Hepatocyte (in vitro differentiated cells): ENCODE measurements at regions not wholly inside any gene's neighbourhood (a gene's known extent, or its start where the extent isn't known, plus 50 kb on each side); places are given as distances from the start of the nearest gene placed in this dataset.

Experiments used
- DNase-seq: peaks from one replicate; pipeline ENCODE4 v3.0.0-alpha.2; 2016; ENCODE audit warnings: low spot score
- H2AFZ ChIP-seq: fragments of 200-600 bp; sonication (generic); 2 replicates; pipeline ENCODE4 v1.6.0; 2016; ENCODE audit warnings: antibody characterized with exemption, mild to moderate bottlenecking
- H3K27ac ChIP-seq: fragments of 200-600 bp; sonication (generic); 2 replicates; pipeline ENCODE4 v1.5.1; 2016; ENCODE audit warnings: mild to moderate bottlenecking
- H3K27me3 ChIP-seq: fragments of 200-600 bp; sonication (generic); 2 replicates; pipeline ENCODE4 v1.6.1; 2016
- H3K36me3 ChIP-seq: fragments of 200-600 bp; sonication (generic); replicated peaks from 2 replicates; pipeline ENCODE4 v1.5.1; 2016; ENCODE audit warnings: low read depth; ENCODE audit not compliant: insufficient read depth
- H3K4me1 ChIP-seq: fragments of 200-600 bp; sonication (generic); 2 replicates; pipeline ENCODE4 v1.5.1; 2016; ENCODE audit warnings: mild to moderate bottlenecking, moderate library complexity; ENCODE audit not compliant: insufficient read depth
- H3K4me2 ChIP-seq: fragments of 200-600 bp; sonication (generic); 2 replicates; pipeline ENCODE4 v1.6.0; 2016
- H3K4me3 ChIP-seq: fragments of 200-600 bp; sonication (generic); 2 replicates; pipeline ENCODE4 v1.5.1; 2016; ENCODE audit warnings: mild to moderate bottlenecking
- H3K79me2 ChIP-seq: fragments of 200-600 bp; sonication (generic); 2 replicates; pipeline ENCODE4 v1.6.0; 2017; ENCODE audit warnings: mild to moderate bottlenecking
- H3K9me2 ChIP-seq: fragments of 200-600 bp; sonication (generic); replicated peaks from 2 replicates; pipeline ENCODE4 v1.6.0; 2017; ENCODE audit warnings: mild to moderate bottlenecking; ENCODE audit not compliant: insufficient read depth
- H3K9me3 ChIP-seq: fragments of 200-600 bp; sonication (generic); 2 replicates; pipeline ENCODE4 v1.5.1; 2016; ENCODE audit warnings: low read depth, mild to moderate bottlenecking
- H4K20me1 ChIP-seq: fragments of 200-600 bp; sonication (generic); 2 replicates; pipeline ENCODE4 v1.6.0; 2016; ENCODE audit warnings: mild to moderate bottlenecking; ENCODE audit not compliant: insufficient read depth, poor library complexity, severe bottlenecking
- EZH2 ChIP-seq: fragments of 200-600 bp; sonication (generic); IDR thresholded peaks from 2 replicates; pipeline ENCODE4 v1.6.1; 2016; ENCODE audit warnings: antibody characterized with exemption, mild to moderate bottlenecking, borderline replicate concordance
- EZH2phosphoT487 ChIP-seq: fragments of 200-600 bp; sonication (generic); IDR thresholded peaks from one replicate; pipeline ENCODE4 v1.6.1; 2018; ENCODE audit warnings: antibody characterized with exemption, mild to moderate bottlenecking, low read depth, moderate library complexity; ENCODE audit not compliant: unreplicated experiment, severe bottlenecking
- WGBS: methylation state at CpG from one replicate; pipeline ENCODE4 v1.1.6; 2016; ENCODE audit warnings: low lambda C conversion rate; ENCODE audit errors: missing lambda C conversion rate; 5-methylcytosine and 5-hydroxymethylcytosine counted together
- TF ChIP-seq, protein P1 (sequence below): fragments of 200-600 bp; sonication (generic); IDR thresholded peaks from 2 replicates; pipeline ENCODE4 v1.5.1; 2016; ENCODE audit warnings: antibody characterized with exemption, mild to moderate bottlenecking; ENCODE audit not compliant: poor library complexity

DNA sequence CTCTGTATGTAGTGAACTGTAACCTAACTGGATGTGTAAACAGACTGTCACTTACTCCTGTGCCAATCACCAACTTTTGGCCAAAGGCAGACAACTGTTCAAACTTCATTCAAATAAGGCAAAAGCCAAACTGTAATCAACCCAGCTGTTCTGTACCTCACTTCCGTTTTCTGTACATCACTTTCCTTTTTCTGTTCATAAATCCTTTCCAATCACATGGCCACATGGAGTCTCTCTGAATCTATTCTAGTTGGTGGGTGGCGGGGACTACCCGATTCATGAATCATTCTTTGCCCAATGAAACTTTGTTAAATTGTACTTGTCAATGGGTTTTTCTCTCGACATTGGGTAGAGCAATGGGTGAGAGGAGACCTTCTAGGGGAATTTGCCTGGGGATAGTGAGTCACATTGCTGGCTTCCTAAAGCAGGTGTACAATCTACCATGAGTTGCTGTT, 178.3 kb upstream of the RFC3 start:
- Histone ChIP-seq H3K4me1 (peaks cover 32% of the 10 kb centered on the region), H3K4me3 (no peak overlapping the region), H3K9me3 (no peaks in the 10 kb centered on the region), H3K36me3 (no peaks in the 10 kb centered on the region), H3K79me2 (no peaks in the 10 kb centered on the region), H3K4me2 (no peak overlapping the region), H3K27ac (peak overlapping the region; percentile 35), H2AFZ (no peak overlapping the region), H3K27me3 (no peaks in the 10 kb centered on the region), H4K20me1 (no peaks in the 10 kb centered on the region), H3K9me2 (no peaks in the 10 kb centered on the region)
- WGBS, result 96% methylated on average over 4 of the region's 4 CpGs
- TF ChIP-seq EZH2 (no peak), EZH2phosphoT487 (no peak)
- TF ChIP-seq, protein P1, sequence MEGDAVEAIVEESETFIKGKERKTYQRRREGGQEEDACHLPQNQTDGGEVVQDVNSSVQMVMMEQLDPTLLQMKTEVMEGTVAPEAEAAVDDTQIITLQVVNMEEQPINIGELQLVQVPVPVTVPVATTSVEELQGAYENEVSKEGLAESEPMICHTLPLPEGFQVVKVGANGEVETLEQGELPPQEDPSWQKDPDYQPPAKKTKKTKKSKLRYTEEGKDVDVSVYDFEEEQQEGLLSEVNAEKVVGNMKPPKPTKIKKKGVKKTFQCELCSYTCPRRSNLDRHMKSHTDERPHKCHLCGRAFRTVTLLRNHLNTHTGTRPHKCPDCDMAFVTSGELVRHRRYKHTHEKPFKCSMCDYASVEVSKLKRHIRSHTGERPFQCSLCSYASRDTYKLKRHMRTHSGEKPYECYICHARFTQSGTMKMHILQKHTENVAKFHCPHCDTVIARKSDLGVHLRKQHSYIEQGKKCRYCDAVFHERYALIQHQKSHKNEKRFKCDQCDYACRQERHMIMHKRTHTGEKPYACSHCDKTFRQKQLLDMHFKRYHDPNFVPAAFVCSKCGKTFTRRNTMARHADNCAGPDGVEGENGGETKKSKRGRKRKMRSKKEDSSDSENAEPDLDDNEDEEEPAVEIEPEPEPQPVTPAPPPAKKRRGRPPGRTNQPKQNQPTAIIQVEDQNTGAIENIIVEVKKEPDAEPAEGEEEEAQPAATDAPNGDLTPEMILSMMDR, result no peak
- DNase-seq, result no peak

DNA sequence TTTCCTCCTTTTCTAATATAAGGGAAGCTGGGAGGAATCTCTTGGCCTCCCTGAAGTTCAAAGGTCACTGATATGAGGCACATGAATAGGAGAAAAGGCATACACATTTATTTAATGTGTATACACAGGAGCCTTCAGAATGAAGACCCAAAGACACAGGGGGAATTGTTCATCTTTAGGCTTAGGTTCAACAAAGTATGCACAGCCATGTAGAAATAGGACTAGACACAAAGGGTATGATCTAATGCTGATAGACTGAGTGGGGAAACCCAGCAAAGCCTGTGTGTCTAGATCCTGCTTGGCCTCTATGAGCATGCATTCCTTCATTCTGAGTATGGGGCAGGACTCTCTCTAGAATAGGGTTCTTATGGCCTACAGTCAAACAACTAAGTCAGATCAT, 177.1 kb upstream of the RFC3 start:
- peak overlapping the region; percentile 79 for H3K27ac ChIP-seq
- H2AFZ ChIP-seq, result no peak overlapping the region

DNA sequence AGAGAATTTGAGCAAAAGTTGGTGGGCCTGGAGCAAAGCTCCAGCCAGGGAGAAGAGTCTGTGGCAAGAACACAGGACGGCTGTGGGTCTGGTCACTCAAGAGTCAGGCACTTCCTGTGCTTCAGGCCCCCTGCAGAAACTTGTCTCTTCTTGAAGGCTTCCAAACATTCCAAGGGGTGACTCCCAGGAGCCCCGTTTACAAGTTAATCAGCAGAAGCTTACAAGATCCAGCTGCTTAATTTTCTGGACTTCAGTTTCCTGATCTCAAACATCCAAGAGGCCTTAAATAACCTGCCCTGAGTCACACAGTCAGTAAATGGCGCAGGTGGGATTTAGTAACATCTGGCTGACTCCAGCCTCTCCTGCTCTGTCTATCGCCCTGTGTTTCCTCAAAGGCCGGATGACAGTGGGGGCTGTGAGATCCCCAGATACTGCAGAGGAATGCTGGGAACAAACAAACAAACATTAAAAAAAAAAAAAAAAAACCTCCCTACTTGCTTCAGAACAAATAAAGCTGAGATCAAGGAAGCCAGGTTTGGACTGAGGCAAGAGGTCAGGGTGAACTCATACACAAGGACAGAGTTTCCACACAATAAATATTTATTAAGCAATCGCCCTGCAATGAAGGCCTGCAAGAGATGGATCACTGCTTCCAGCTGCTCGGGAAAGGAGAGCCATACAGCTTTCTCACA, 175.4 kb upstream of the RFC3 start:
- peaks cover 32% of the 10 kb centered on the region for H3K4me1 ChIP-seq
- H3K27me3 ChIP-seq, result no peaks in the 10 kb centered on the region
- peak overlapping the region; percentile 27 for H3K4me2 ChIP-seq
- no peaks in the 10 kb centered on the region for H3K79me2 ChIP-seq
- no peaks in the 10 kb centered on the region for H3K9me3 ChIP-seq
- H3K36me3 ChIP-seq, result no peaks in the 10 kb centered on the region
- no peaks in the 10 kb centered on the region for H4K20me1 ChIP-seq
- peak; percentile 78 for DNase-seq
- peak overlapping the region; percentile 79 for H3K27ac ChIP-seq
- WGBS, result 32% methylated on average over 7 of the region's 7 CpGs
- H3K9me2 ChIP-seq, result no peaks in the 10 kb centered on the region
- no peak overlapping the region for H3K4me3 ChIP-seq
- TF ChIP-seq EZH2phosphoT487, result no peak
- TF ChIP-seq, protein P1, result no peak
- no peak for TF ChIP-seq EZH2
- no peak overlapping the region for H2AFZ ChIP-seq

More for the DNA sequence above, 177.1 kb upstream of the RFC3 start:
- no peak for DNase-seq
- H3K79me2 ChIP-seq, result no peaks in the 10 kb centered on the region
- no peak for TF ChIP-seq EZH2phosphoT487
- TF ChIP-seq EZH2, result no peak
- TF ChIP-seq, protein P1, result no peak
- no peaks in the 10 kb centered on the region for H3K36me3 ChIP-seq
- no peak overlapping the region for H3K4me2 ChIP-seq
- H3K9me2 ChIP-seq, result no peaks in the 10 kb centered on the region
- H3K27me3 ChIP-seq, result no peaks in the 10 kb centered on the region
- H3K4me1 ChIP-seq, result peaks cover 32% of the 10 kb centered on the region
- no peaks in the 10 kb centered on the region for H3K9me3 ChIP-seq
- H3K4me3 ChIP-seq, result no peak overlapping the region
- H4K20me1 ChIP-seq, result no peaks in the 10 kb centered on the region
